Fibroblast of pulmonary artery (primary cell): ENCODE measurements at regions not wholly inside any gene's neighbourhood (a gene's known extent, or its start where the extent isn't known, plus 50 kb on each side); places are given as distances from the start of the nearest gene placed in this dataset.

Source experiments
- DNase-seq: peaks from one replicate; pipeline ENCODE4 v3.0.0-alpha.2; 2010; ENCODE audit warnings: low read depth
- H3K4me3 ChIP-seq: replicated peaks from 2 replicates; pipeline ENCODE4 v1.5.1; 2011; ENCODE audit warnings: low read depth, mild to moderate bottlenecking, control low read depth, low read length, moderate library complexity
- CTCF ChIP-seq: IDR thresholded peaks from 2 replicates; pipeline ENCODE4 v1.5.1; 2011; ENCODE audit warnings: mild to moderate bottlenecking, control low read depth, low read length, inconsistent platforms; ENCODE audit errors: missing control alignments

- TF ChIP-seq CTCF, result peak; percentile 94
- no peak overlapping the region for H3K4me3 ChIP-seq
- DNase-seq, result peak; percentile 82
These were observed 286.2 kb upstream of the TET2 start for GRCh38 chr4:104860238-104861123.

GRCh38 chr4:104866809-104867208 is 279.9 kb upstream of the TET2 start:
- DNase-seq, result no peak
- H3K4me3 ChIP-seq, result no peak overlapping the region
- TF ChIP-seq CTCF, result no peak

DNA sequence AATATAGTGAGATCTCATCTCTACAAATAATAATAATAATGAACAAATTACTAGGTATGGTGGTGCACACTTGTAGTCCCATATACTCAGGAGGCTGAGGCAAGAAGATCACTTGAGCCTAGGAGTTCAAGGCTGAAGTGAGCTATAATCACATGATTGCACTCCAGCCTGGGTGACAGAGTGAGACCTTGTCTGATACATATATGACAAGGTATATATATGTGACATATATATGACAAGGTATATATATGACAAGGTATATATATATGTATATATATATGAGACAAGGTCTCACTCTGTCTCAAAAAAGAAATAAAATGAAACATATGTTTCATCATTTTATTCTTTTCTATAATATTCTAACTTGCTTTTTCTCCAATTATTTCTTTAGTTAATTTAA is 278.1 kb upstream of the TET2 start:
- H3K4me3 ChIP-seq, result no peak overlapping the region
- no peak for DNase-seq
- TF ChIP-seq CTCF, result no peak

DNA sequence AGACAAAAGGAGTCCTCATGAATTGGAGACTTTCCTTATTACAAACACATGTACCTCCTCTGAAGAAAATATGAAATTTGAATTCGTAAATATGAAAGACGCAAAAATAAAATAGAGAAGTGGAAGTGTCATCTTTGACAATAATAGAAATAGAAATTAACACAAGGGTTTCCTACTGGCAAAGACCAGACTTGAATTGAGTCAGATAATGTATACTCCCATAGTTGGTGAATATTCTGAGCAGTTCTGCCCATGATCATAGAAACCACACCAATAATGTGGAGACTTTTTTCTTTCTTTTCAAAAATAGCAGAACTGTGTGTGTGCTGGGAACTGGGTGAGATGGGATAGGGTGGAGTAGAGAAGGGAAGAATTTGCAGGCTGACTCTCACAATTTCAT is 277.7 kb upstream of the TET2 start:
- no peak for DNase-seq
- no peak overlapping the region for H3K4me3 ChIP-seq
- TF ChIP-seq CTCF, result no peak

DNA sequence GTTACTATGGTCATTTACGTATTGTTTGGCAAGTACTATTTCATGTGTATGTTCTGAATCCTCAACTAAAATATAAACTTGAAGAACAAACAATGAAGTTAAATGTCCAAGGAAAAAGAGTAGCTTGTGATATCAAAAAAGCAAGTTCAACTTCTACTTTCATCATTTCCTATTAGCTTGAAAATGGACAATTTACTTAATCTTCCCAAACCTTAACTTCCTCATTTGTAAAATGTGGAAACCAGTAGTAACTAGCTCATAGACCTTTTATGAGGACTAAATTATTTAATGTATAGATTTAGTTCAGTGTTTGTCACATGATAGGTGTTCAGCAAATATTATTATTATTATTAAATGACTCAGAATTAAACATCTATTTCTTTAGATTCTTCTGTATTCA is 276.8 kb upstream of the TET2 start:
- H3K4me3 ChIP-seq, result no peak overlapping the region
- TF ChIP-seq CTCF, result no peak
- DNase-seq, result no peak

- no peak overlapping the region for H3K4me3 ChIP-seq
- TF ChIP-seq CTCF, result no peak
- no peak for DNase-seq
These were observed 276.0 kb upstream of the TET2 start for GRCh38 chr4:104870495-104871233.
